Stromal cell of bone marrow (primary cell): ENCODE measurements at regions not wholly inside any gene's neighbourhood (a gene's known extent, or its start where the extent isn't known, plus 50 kb on each side); places are given as distances from the start of the nearest gene placed in this dataset.
"Not testable (repeated sequence)": the region's sequence is repeated elsewhere in the genome, so short reads cannot be mapped to it uniquely, and the experiment has no call there.

ENCODE experiments used
- DNase-seq: peaks from one replicate; pipeline ENCODE4 v3.0.0-alpha.2; 2012; ENCODE audit warnings: low read depth

- DNase-seq, result no peak
These were observed 228.9 kb upstream of the CAND1 start for GRCh38 chr12:67039995-67040860.

- no peak for DNase-seq
These were observed 228.4 kb upstream of the CAND1 start for GRCh38 chr12:67040861-67041137.

- DNase-seq, result peak; percentile 18
These were observed 226.4 kb upstream of the CAND1 start for GRCh38 chr12:67042697-67043131.

- no peak for DNase-seq
These were observed 225.4 kb upstream of the CAND1 start for GRCh38 chr12:67043771-67044170.

- no peak for DNase-seq
These were observed 223.5 kb upstream of the CAND1 start for GRCh38 chr12:67045650-67046049.

- no peak for DNase-seq
These were observed 223.1 kb upstream of the CAND1 start for GRCh38 chr12:67046062-67046461.

GRCh38 chr12:67047634-67048033 lies 221.5 kb upstream of the CAND1 start:
- DNase-seq, result no peak

GRCh38 chr12:67048371-67048770 lies 220.8 kb upstream of the CAND1 start:
- DNase-seq, result no peak

GRCh38 chr12:67049199-67049598 lies 220.0 kb upstream of the CAND1 start:
- DNase-seq, result not testable (repeated sequence)

- DNase-seq, result no peak
These were observed 216.2 kb upstream of the CAND1 start for GRCh38 chr12:67052981-67053380.

- no peak for DNase-seq
These were observed 212.8 kb upstream of the CAND1 start for GRCh38 chr12:67056329-67056728.

- DNase-seq, result no peak
These were observed 212.1 kb upstream of the CAND1 start for GRCh38 chr12:67057072-67057471.

GRCh38 chr12:67062193-67062592 lies 207.0 kb upstream of the CAND1 start:
- no peak for DNase-seq

GRCh38 chr12:67067453-67068203 lies 201.5 kb upstream of the CAND1 start:
- no peak for DNase-seq

GRCh38 chr12:67068204-67068731 lies 200.9 kb upstream of the CAND1 start:
- no peak for DNase-seq

- DNase-seq, result no peak
These were observed 200.3 kb upstream of the CAND1 start for GRCh38 chr12:67068761-67069450.

- DNase-seq, result no peak
These were observed 199.5 kb upstream of the CAND1 start for GRCh38 chr12:67069451-67070306.

- no peak for DNase-seq
These were observed 198.9 kb upstream of the CAND1 start for GRCh38 chr12:67070307-67070600.

- DNase-seq, result no peak
These were observed 198.6 kb upstream of the CAND1 start for GRCh38 chr12:67070604-67071003.

- not testable (repeated sequence) for DNase-seq
These were observed 196.9 kb upstream of the CAND1 start for GRCh38 chr12:67072281-67072680.

GRCh38 chr12:67073336-67073735 lies 195.8 kb upstream of the CAND1 start:
- no peak for DNase-seq

- no peak for DNase-seq
These were observed 195.1 kb upstream of the CAND1 start for GRCh38 chr12:67074072-67074471.
